Fibroblast of pulmonary artery (primary cell): ENCODE measurements at regions not wholly inside any gene's neighbourhood (a gene's known extent, or its start where the extent isn't known, plus 50 kb on each side); places are given as distances from the start of the nearest gene placed in this dataset.
"Not testable (repeated sequence)": the region's sequence is repeated elsewhere in the genome, so short reads cannot be mapped to it uniquely, and the experiment has no call there.

Source experiments
- DNase-seq: peaks from one replicate; pipeline ENCODE4 v3.0.0-alpha.2; 2010; ENCODE audit warnings: low read depth
- H3K4me3 ChIP-seq: replicated peaks from 2 replicates; pipeline ENCODE4 v1.5.1; 2011; ENCODE audit warnings: low read depth, mild to moderate bottlenecking, control low read depth, low read length, moderate library complexity
- CTCF ChIP-seq: IDR thresholded peaks from 2 replicates; pipeline ENCODE4 v1.5.1; 2011; ENCODE audit warnings: mild to moderate bottlenecking, control low read depth, low read length, inconsistent platforms; ENCODE audit errors: missing control alignments

GRCh38 chr16:87119748-87120147, 197.4 kb downstream of the C16orf95 start:
- no peak for TF ChIP-seq CTCF
- H3K4me3 ChIP-seq, result no peak overlapping the region
- DNase-seq, result no peak

- no peak for TF ChIP-seq CTCF
- DNase-seq, result no peak
- H3K4me3 ChIP-seq, result no peak overlapping the region
These were observed 195.4 kb downstream of the C16orf95 start for GRCh38 chr16:87121816-87122215.

- H3K4me3 ChIP-seq, result no peak overlapping the region
- no peak for DNase-seq
- TF ChIP-seq CTCF, result no peak
These were observed 193.7 kb downstream of the C16orf95 start for GRCh38 chr16:87123356-87124001.

- H3K4me3 ChIP-seq, DNase-seq: not testable (repeated sequence)
These were observed 192.8 kb downstream of the C16orf95 start for GRCh38 chr16:87124405-87124804.

- no peak for TF ChIP-seq CTCF
- no peak for DNase-seq
- no peak overlapping the region for H3K4me3 ChIP-seq
These were observed 191.7 kb downstream of the C16orf95 start for GRCh38 chr16:87125206-87126155.

- no peak for TF ChIP-seq CTCF
- H3K4me3 ChIP-seq, result no peak overlapping the region
- DNase-seq, result no peak
These were observed 190.7 kb downstream of the C16orf95 start for GRCh38 chr16:87126403-87127025.

- no peak for TF ChIP-seq CTCF
- DNase-seq, result peak; percentile 82
- no peak overlapping the region for H3K4me3 ChIP-seq
These were observed 190.0 kb downstream of the C16orf95 start for GRCh38 chr16:87127061-87127765.
